ENCODE measurements at regions not wholly inside any gene's neighbourhood (a gene's known extent, or its start where the extent isn't known, plus 50 kb on each side); places are given as distances from the start of the nearest gene placed in this dataset.

DNA sequence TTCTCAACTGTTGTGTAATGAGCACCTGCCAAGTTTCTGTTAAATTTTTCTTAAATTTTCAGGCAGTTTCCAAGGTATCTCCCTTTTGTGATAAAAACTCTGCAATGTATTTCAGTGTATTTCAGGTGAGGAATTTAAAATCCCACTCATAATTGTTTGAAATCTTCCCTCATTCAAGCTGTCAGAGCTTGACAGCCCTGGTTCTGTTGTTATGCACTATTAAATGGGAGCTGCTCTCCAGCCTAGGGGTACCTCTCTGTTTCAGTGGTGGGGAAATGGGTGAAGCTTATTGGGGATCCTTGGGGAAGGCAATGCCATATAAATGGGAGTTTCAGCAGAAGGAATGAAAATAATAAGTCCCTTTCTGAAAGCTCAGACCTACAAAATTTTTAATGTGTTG is 178.0 kb upstream of the TMCO5A start:
- peaks cover 0 to 9% (median 3%) of the 10 kb centered on the region in 4 donors for H3K4me1 ChIP-seq (ENCODE audit: control insufficient read depth in 4 of 4, insufficient read depth in 4 of 4, low read length in 3 of 4)
- no peaks in the 10 kb centered on the region for H3K36me3 ChIP-seq (ENCODE audit: control insufficient read depth in 4 of 4, insufficient read depth in 3 of 4, low read depth in 1 of 4, low read length in 3 of 4)
- H3K9me3 ChIP-seq (ENCODE audit: control insufficient read depth in 4 of 4, low read length in 3 of 4) = no peaks in the 10 kb centered on the region
- no peak overlapping the region for H3K27ac ChIP-seq (ENCODE audit: low read depth in 1 of 2, low read length in 2 of 2)
- DNase-seq (ENCODE audit: low spot score) = no peak
- no peak overlapping the region for H3K9ac ChIP-seq (ENCODE audit: low read depth in 1 of 2, low read length in 2 of 2)
- no peaks in the 10 kb centered on the region for H3K27me3 ChIP-seq (ENCODE audit: control insufficient read depth in 4 of 4, insufficient read depth in 4 of 4, low read length in 3 of 4)
- TF ChIP-seq REST (IDR thresholded peaks at IDR 0.05) = no peak
- TF ChIP-seq RAD21 (IDR thresholded peaks at IDR 0.05) = no peak
- TF ChIP-seq HNF4G (IDR thresholded peaks at IDR 0.05) = no peak
- no peak for TF ChIP-seq FOXA1 (IDR thresholded peaks at IDR 0.05)
- TF ChIP-seq EGR1 (IDR thresholded peaks at IDR 0.05; ENCODE audit: low read depth in 2 of 2) = no peak
- no peak for TF ChIP-seq TAF1 (conservative IDR thresholded peaks at IDR 0.05)
- TF ChIP-seq ZBTB33 (IDR thresholded peaks at IDR 0.05) = no peak
- TF ChIP-seq JUND (IDR thresholded peaks at IDR 0.05) = no peak
- TF ChIP-seq, protein P1, sequence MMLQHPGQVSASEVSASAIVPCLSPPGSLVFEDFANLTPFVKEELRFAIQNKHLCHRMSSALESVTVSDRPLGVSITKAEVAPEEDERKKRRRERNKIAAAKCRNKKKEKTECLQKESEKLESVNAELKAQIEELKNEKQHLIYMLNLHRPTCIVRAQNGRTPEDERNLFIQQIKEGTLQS (IDR thresholded peaks at IDR 0.05) = no peak
- no peak for TF ChIP-seq FOXA2 (IDR thresholded peaks at IDR 0.05)
- no peak for TF ChIP-seq NR2F2 (IDR thresholded peaks at IDR 0.05)
- no peak overlapping the region for H3K4me3 ChIP-seq (ENCODE audit: low read depth in 1 of 3, low read length in 3 of 3)

DNA sequence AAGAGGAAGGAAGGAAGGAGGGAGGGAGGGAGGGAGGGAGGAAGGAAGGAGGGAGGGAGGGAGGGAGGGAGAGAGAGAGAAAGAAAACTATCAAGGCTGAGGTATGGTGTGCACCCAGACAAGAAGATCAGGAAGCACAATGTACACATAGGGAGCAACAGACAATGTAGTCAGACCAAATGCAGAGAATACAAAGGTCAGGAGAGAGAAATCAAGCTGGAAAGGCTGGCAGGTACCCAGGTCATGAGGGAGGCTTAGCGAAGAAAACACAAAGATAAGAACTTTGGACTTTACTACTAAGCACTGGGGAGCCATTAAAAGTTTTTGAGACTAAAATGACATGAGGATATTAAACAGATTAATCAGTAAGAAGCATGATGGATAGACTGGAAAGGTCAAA is 176.0 kb upstream of the TMCO5A start:
- Histone ChIP-seq H3K4me3 (ENCODE audit: low read depth in 1 of 3, low read length in 3 of 3) (no peak overlapping the region), H3K4me1 (ENCODE audit: control insufficient read depth in 4 of 4, insufficient read depth in 4 of 4, low read length in 3 of 4) (peaks cover 0 to 9% (median 3%) of the 10 kb centered on the region in 4 donors), H3K27me3 (ENCODE audit: control insufficient read depth in 4 of 4, insufficient read depth in 4 of 4, low read length in 3 of 4) (no peaks in the 10 kb centered on the region), H3K36me3 (ENCODE audit: control insufficient read depth in 4 of 4, insufficient read depth in 3 of 4, low read depth in 1 of 4, low read length in 3 of 4) (no peaks in the 10 kb centered on the region), H3K9me3 (ENCODE audit: control insufficient read depth in 4 of 4, low read length in 3 of 4) (no peaks in the 10 kb centered on the region), H3K27ac (ENCODE audit: low read depth in 1 of 2, low read length in 2 of 2) (no peak overlapping the region), H3K9ac (ENCODE audit: low read depth in 1 of 2, low read length in 2 of 2) (no peak overlapping the region)
- DNase-seq (ENCODE audit: low spot score) = peak; percentile 43
- WGBS = 29% methylated on average over 1 of the region's 1 CpG
- peak; percentile 29 for TF ChIP-seq ZBTB33 (IDR thresholded peaks at IDR 0.05)
- TF ChIP-seq JUND (IDR thresholded peaks at IDR 0.05) = peak in 1 of 2 donors; percentile 49
- peak; percentile 84 for TF ChIP-seq SP1 (IDR thresholded peaks at IDR 0.05)
- TF ChIP-seq EGR1 (IDR thresholded peaks at IDR 0.05; ENCODE audit: low read depth in 2 of 2) = no peak
- TF ChIP-seq, protein P2, sequence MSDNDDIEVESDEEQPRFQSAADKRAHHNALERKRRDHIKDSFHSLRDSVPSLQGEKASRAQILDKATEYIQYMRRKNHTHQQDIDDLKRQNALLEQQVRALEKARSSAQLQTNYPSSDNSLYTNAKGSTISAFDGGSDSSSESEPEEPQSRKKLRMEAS (IDR thresholded peaks at IDR 0.05) = peak; percentile 33
- peak; percentile 93 for TF ChIP-seq YY1 (IDR thresholded peaks at IDR 0.05)
- peak; percentile 79 for TF ChIP-seq HNF4G (IDR thresholded peaks at IDR 0.05)
- no peak for TF ChIP-seq CTCF (IDR thresholded peaks at IDR 0.05; ENCODE audit: low read depth, low read length, missing input control)
- TF ChIP-seq HNF4A (conservative IDR thresholded peaks at IDR 0.05) = peak; percentile 93 to 95
- no peak for TF ChIP-seq TAF1 (conservative IDR thresholded peaks at IDR 0.05)
- peak; percentile 45 for TF ChIP-seq REST (IDR thresholded peaks at IDR 0.05)
- TF ChIP-seq, protein P1 (IDR thresholded peaks at IDR 0.05) = no peak
- peak; percentile 28 to 31 for TF ChIP-seq RAD21 (IDR thresholded peaks at IDR 0.05)
- TF ChIP-seq GABPA (IDR thresholded peaks at IDR 0.05 in 1 of 2, conservative IDR thresholded peaks at IDR 0.05 in 1 of 2) = no peak
- TF ChIP-seq FOXA1 (IDR thresholded peaks at IDR 0.05) = peak; percentile 39
- peak; percentile 54 for TF ChIP-seq FOXA2 (IDR thresholded peaks at IDR 0.05)
- no peak for TF ChIP-seq NR2F2 (IDR thresholded peaks at IDR 0.05)

Measured in liver (tissue), 8 donors.